Activated CD8-positive, alpha-beta memory T cell treated with anti-CD3 and anti-CD28 coated beads, Interleukin-2, amount 50 U/mL, for 4 hours (primary cell): ENCODE measurements at regions not wholly inside any gene's neighbourhood (a gene's known extent, or its start where the extent isn't known, plus 50 kb on each side); places are given as distances from the start of the nearest gene placed in this dataset.
"Not testable (repeated sequence)": the region's sequence is repeated elsewhere in the genome, so short reads cannot be mapped to it uniquely, and the experiment has no call there.

Source experiments
- DNase-seq: peaks from one replicate; pipeline ENCODE4 v3.0.0-alpha.2; 2020

GRCh38 chr5:96529559-96529958, 96.5 kb upstream of the PCSK1 start:
- DNase-seq: no peak

GRCh38 chr5:96530901-96531300, 97.9 kb upstream of the PCSK1 start:
- no peak for DNase-seq

GRCh38 chr5:96533371-96533770, 100.3 kb upstream of the PCSK1 start:
- DNase-seq: no peak

- DNase-seq: no peak
These were observed 104.3 kb upstream of the PCSK1 start for GRCh38 chr5:96537386-96537785.

GRCh38 chr5:96538808-96539250, 105.8 kb upstream of the PCSK1 start:
- DNase-seq: no peak

GRCh38 chr5:96546120-96546519, 113.1 kb upstream of the PCSK1 start:
- DNase-seq: no peak

- no peak for DNase-seq
These were observed 114.4 kb upstream of the PCSK1 start for GRCh38 chr5:96547486-96547885.

- DNase-seq: no peak
These were observed 113.3 kb upstream of the CAST start for GRCh38 chr5:96548905-96549304.

GRCh38 chr5:96560857-96561256, 101.3 kb upstream of the CAST start:
- not testable (repeated sequence) for DNase-seq

- no peak for DNase-seq
These were observed 99.6 kb upstream of the CAST start for GRCh38 chr5:96562614-96563013.

GRCh38 chr5:96563816-96564215, 98.4 kb upstream of the CAST start:
- DNase-seq: no peak

- no peak for DNase-seq
These were observed 96.5 kb upstream of the CAST start for GRCh38 chr5:96565582-96566265.

GRCh38 chr5:96566833-96567587, 95.2 kb upstream of the CAST start:
- DNase-seq: no peak

GRCh38 chr5:96569332-96569731, 92.8 kb upstream of the CAST start:
- no peak for DNase-seq

GRCh38 chr5:96569770-96570169, 92.4 kb upstream of the CAST start:
- no peak for DNase-seq

- DNase-seq: no peak
These were observed 89.2 kb upstream of the CAST start for GRCh38 chr5:96572864-96573512.

GRCh38 chr5:96573513-96573894, 88.7 kb upstream of the CAST start:
- no peak for DNase-seq

GRCh38 chr5:96576876-96577275, 85.3 kb upstream of the CAST start:
- no peak for DNase-seq

- no peak for DNase-seq
These were observed 84.3 kb upstream of the CAST start for GRCh38 chr5:96577909-96578308.

GRCh38 chr5:96579711-96580110, 82.5 kb upstream of the CAST start:
- DNase-seq: no peak

GRCh38 chr5:96582343-96582742, 79.8 kb upstream of the CAST start:
- no peak for DNase-seq

- DNase-seq: no peak
These were observed 77.5 kb upstream of the CAST start for GRCh38 chr5:96584712-96585111.

- no peak for DNase-seq
These were observed 73.6 kb upstream of the CAST start for GRCh38 chr5:96588539-96588938.

- DNase-seq: no peak
These were observed 71.4 kb upstream of the CAST start for GRCh38 chr5:96590796-96591195.
